Neural cell (in vitro differentiated cells): ENCODE measurements at regions not wholly inside any gene's neighbourhood (a gene's known extent, or its start where the extent isn't known, plus 50 kb on each side); places are given as distances from the start of the nearest gene placed in this dataset.
"Not testable (repeated sequence)": the region's sequence is repeated elsewhere in the genome, so short reads cannot be mapped to it uniquely, and the experiment has no call there.

ENCODE experiments used
- H2AFZ ChIP-seq: fragments of 200-600, 300-800 bp; sonication (generic), shearing (Covaris generic); 2 replicates; pipeline ENCODE4 v1.6.0; 2014; ENCODE audit warnings: low read depth, mild to moderate bottlenecking, antibody characterized with exemption, low read length, moderate library complexity
- H3F3A ChIP-seq: fragments of 200-600 bp; shearing (Covaris generic); 2 replicates; pipeline ENCODE4 v1.6.1; 2016; ENCODE audit warnings: mild to moderate bottlenecking, moderate library complexity, mixed read lengths, antibody characterized with exemption, low read length; ENCODE audit not compliant: insufficient read depth, poor library complexity, severe bottlenecking
- H3K27ac ChIP-seq: fragments of 200-600, 300-800 bp; sonication (generic), shearing (Covaris generic); 2 replicates; pipeline ENCODE4 v1.5.1; 2014; ENCODE audit warnings: mild to moderate bottlenecking, low read length, moderate library complexity
- H3K27me3 ChIP-seq: fragments of 300-800, 200-600 bp; sonication (generic), shearing (Covaris generic); 2 replicates; pipeline ENCODE4 v1.6.0; 2014; ENCODE audit warnings: mild to moderate bottlenecking, low read depth, low read length, moderate library complexity; ENCODE audit not compliant: insufficient read depth
- H3K36me3 ChIP-seq: fragments of 300-800, 200-600 bp; sonication (generic), shearing (Covaris generic); 2 replicates; pipeline ENCODE4 v1.5.1; 2014; ENCODE audit warnings: mild to moderate bottlenecking, antibody characterized with exemption, low read length, moderate library complexity; ENCODE audit not compliant: insufficient read depth
- H3K4me2 ChIP-seq: fragments of 300-800, 200-600 bp; sonication (generic), shearing (Covaris generic); 2 replicates; pipeline ENCODE4 v1.6.0; 2014; ENCODE audit warnings: mild to moderate bottlenecking, low read length
- H3K4me3 ChIP-seq: fragments of 300-800, 200-600 bp; sonication (generic), shearing (Covaris generic); 2 replicates; pipeline ENCODE4 v1.5.1; 2014; ENCODE audit warnings: mild to moderate bottlenecking, low read length, moderate library complexity
- H3K79me2 ChIP-seq: fragments of 200-600 bp; shearing (Covaris generic); replicated peaks from 2 replicates; pipeline ENCODE4 v1.6.0; 2014; ENCODE audit warnings: mild to moderate bottlenecking, low read length, moderate library complexity; ENCODE audit not compliant: insufficient read depth
- H3K9ac ChIP-seq: fragments of 300-800, 200-600 bp; sonication (generic), shearing (Covaris generic); 2 replicates; pipeline ENCODE4 v1.6.1; 2016; ENCODE audit warnings: mild to moderate bottlenecking, low read length, mixed read lengths
- H3K9me2 ChIP-seq: fragments of 200-600 bp; shearing (Covaris generic); 2 replicates; pipeline ENCODE4 v1.6.1; 2016; ENCODE audit warnings: mild to moderate bottlenecking, low read length, mixed read lengths; ENCODE audit not compliant: insufficient read depth
- H3K9me3 ChIP-seq: fragments of 200-600, 300-800 bp; sonication (generic), shearing (Covaris generic); 2 replicates; pipeline ENCODE4 v1.6.1; 2016; ENCODE audit warnings: mild to moderate bottlenecking, mixed run types, low read length, moderate library complexity, mixed read lengths
- H4K20me1 ChIP-seq: fragments of 200-600 bp; shearing (Covaris generic); 2 replicates; pipeline ENCODE4 v1.6.1; 2016; ENCODE audit warnings: mild to moderate bottlenecking, mixed run types; ENCODE audit not compliant: insufficient read depth
- EZH2 ChIP-seq: fragments of 200-600, 300-800 bp; shearing (Covaris generic), sonication (generic); IDR thresholded peaks from 2 replicates; pipeline ENCODE4 v1.6.1; 2014; ENCODE audit warnings: antibody characterized with exemption, low read length, borderline replicate concordance, mild to moderate bottlenecking; ENCODE audit not compliant: insufficient read depth, poor library complexity, severe bottlenecking
- MXI1 ChIP-seq: fragments of 450-650 bp; conservative IDR thresholded peaks from 2 replicates; pipeline ENCODE4 v1.6.1; 2014; ENCODE audit warnings: antibody characterized with exemption, mild to moderate bottlenecking; ENCODE audit not compliant: poor library complexity, severe bottlenecking
- POLR2AphosphoS5 ChIP-seq: IDR thresholded peaks from 2 replicates; pipeline ENCODE4 v1.6.1; 2012
- RAD21 ChIP-seq: fragments of 450-650 bp; conservative IDR thresholded peaks from 2 replicates; pipeline ENCODE4 v1.6.1; 2014; ENCODE audit warnings: antibody characterized with exemption, mild to moderate bottlenecking, moderate library complexity
- REST ChIP-seq: IDR thresholded peaks from 2 replicates; pipeline ENCODE4 v1.6.1; 2012; ENCODE audit warnings: borderline replicate concordance
- TAF1 ChIP-seq: IDR thresholded peaks from 2 replicates; pipeline ENCODE4 v1.6.1; 2012; ENCODE audit warnings: low read depth
- TF ChIP-seq, protein P1 (sequence below): fragments of 450-650 bp; IDR thresholded peaks from 2 replicates; pipeline ENCODE4 v1.5.1; 2014; ENCODE audit warnings: antibody characterized with exemption, mild to moderate bottlenecking, moderate library complexity; ENCODE audit not compliant: poor library complexity, severe bottlenecking

DNA sequence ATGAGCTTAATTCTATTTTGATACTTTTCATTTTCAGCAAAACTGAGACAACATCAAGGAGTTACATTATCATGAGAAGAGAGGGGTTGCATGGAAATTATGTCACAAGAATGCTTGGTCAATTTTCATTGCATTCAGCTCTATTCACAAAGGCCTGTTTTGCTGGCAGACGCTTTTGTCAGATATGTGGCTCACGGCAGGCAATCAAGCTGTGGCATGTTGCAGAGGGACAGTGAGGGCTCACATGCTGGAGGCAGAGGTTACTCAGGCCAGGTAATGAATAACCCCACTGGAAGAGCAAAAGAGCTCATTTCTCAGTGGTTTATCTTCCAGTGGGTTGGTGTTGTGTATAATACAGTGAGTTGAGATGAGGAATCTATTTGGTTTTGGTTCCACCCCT is 98.7 kb upstream of the RBFOX1 start:
- Histone ChIP-seq H2AFZ (no peak overlapping the region), H3K79me2 (no peaks in the 10 kb centered on the region), H3K9me2 (no peaks in the 10 kb centered on the region), H3K4me3 (no peak overlapping the region), H3K27ac (no peak overlapping the region), H3K4me2 (no peak overlapping the region), H3K9me3 (no peaks in the 10 kb centered on the region), H3F3A (no peaks in the 10 kb centered on the region), H3K36me3 (no peaks in the 10 kb centered on the region), H3K9ac (no peak overlapping the region), H4K20me1 (no peaks in the 10 kb centered on the region), H3K27me3 (peaks cover 3% of the 10 kb centered on the region)
- no peak for TF ChIP-seq MXI1
- TF ChIP-seq POLR2AphosphoS5: peak; percentile 16

- H3K27ac ChIP-seq: no peak overlapping the region
- no peak overlapping the region for H3K4me3 ChIP-seq
- H4K20me1 ChIP-seq: no peaks in the 10 kb centered on the region
- H3K27me3 ChIP-seq: peaks cover 6% of the 10 kb centered on the region
- no peaks in the 10 kb centered on the region for H3K79me2 ChIP-seq
- no peaks in the 10 kb centered on the region for H3K9me3 ChIP-seq
- no peaks in the 10 kb centered on the region for H3K9me2 ChIP-seq
- no peak overlapping the region for H3K4me2 ChIP-seq
- H3K36me3 ChIP-seq: no peaks in the 10 kb centered on the region
- H3K9ac ChIP-seq: no peak overlapping the region
- H3F3A ChIP-seq: no peaks in the 10 kb centered on the region
- H2AFZ ChIP-seq: no peak overlapping the region
- TF ChIP-seq EZH2 (no peak), POLR2AphosphoS5 (no peak), RAD21 (no peak), TAF1 (no peak), REST (no peak), MXI1 (no peak)
- TF ChIP-seq, protein P1, sequence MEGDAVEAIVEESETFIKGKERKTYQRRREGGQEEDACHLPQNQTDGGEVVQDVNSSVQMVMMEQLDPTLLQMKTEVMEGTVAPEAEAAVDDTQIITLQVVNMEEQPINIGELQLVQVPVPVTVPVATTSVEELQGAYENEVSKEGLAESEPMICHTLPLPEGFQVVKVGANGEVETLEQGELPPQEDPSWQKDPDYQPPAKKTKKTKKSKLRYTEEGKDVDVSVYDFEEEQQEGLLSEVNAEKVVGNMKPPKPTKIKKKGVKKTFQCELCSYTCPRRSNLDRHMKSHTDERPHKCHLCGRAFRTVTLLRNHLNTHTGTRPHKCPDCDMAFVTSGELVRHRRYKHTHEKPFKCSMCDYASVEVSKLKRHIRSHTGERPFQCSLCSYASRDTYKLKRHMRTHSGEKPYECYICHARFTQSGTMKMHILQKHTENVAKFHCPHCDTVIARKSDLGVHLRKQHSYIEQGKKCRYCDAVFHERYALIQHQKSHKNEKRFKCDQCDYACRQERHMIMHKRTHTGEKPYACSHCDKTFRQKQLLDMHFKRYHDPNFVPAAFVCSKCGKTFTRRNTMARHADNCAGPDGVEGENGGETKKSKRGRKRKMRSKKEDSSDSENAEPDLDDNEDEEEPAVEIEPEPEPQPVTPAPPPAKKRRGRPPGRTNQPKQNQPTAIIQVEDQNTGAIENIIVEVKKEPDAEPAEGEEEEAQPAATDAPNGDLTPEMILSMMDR: no peak
Measured at GRCh38 chr16:7231762-7232161, 100.9 kb upstream of the RBFOX1 start.

DNA sequence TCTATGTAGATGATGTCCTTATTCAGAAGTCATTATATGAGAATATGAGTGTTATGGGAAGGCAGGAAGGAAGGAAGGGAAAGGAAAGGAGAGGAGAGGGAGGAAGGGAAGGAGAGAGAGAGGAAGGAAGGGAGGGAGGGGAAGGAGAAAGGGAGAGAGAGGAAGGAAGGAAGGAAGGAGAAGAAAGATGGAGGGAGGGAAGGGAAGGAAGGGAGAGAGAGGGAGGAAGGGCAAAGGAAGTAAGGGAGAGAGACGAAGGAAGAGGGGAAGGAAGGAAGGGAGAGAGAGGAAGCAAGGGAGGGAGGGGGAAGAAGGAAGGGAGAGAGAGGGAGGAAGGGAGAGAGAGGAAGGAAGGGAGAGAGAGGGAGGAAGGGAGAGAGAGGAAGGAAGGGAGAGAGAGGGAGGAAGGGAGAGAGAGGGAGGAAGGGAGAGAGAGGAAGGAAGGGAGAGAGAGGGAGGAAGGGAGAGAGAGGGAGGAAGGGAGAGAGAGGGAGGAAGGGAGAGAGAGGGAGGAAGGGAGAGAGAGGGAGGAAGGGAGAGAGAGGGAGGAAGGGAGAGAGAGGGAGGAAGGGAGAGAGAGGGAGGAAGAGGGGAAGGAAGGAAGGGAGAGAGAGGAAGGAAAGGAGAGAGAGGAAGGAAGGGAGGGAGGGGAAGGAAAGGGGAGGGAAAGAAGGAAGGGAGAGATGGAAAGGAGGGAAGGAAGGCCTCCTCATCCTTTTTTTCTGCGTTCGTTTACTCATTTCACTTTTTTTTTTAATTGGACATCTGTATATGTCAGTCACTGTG is 103.0 kb upstream of the RBFOX1 start:
- H3K27ac ChIP-seq, H2AFZ ChIP-seq, H3K9ac ChIP-seq, H3K27me3 ChIP-seq, H3K9me2 ChIP-seq, H3F3A ChIP-seq, H3K36me3 ChIP-seq, H3K9me3 ChIP-seq, H3K79me2 ChIP-seq, H4K20me1 ChIP-seq, H3K4me3 ChIP-seq, H3K4me2 ChIP-seq: not testable (repeated sequence)
